IPS-15b (cell line): ENCODE measurements at regions not wholly inside any gene's neighbourhood (a gene's known extent, or its start where the extent isn't known, plus 50 kb on each side); places are given as distances from the start of the nearest gene placed in this dataset.
"Not testable (repeated sequence)": the region's sequence is repeated elsewhere in the genome, so short reads cannot be mapped to it uniquely, and the experiment has no call there.

ENCODE experiments used
- H3K27me3 ChIP-seq: one replicate; pipeline ENCODE4 v1.6.1; 2013; ENCODE audit warnings: low read length; ENCODE audit not compliant: control insufficient read depth, insufficient read depth
- H3K36me3 ChIP-seq: one replicate; pipeline ENCODE4 v1.6.1; 2013; ENCODE audit warnings: low read length; ENCODE audit not compliant: control insufficient read depth, insufficient read depth
- H3K4me1 ChIP-seq: one replicate; pipeline ENCODE4 v1.6.1; 2013; ENCODE audit warnings: mild to moderate bottlenecking, low read length; ENCODE audit not compliant: control insufficient read depth, insufficient read depth
- H3K4me3 ChIP-seq: one replicate; pipeline ENCODE4 v1.5.1; 2013; ENCODE audit warnings: low read depth, low read length
- H3K9ac ChIP-seq: one replicate; pipeline ENCODE4 v1.6.1; 2013; ENCODE audit warnings: low read depth, mild to moderate bottlenecking, low read length
- H3K9me3 ChIP-seq: one replicate; pipeline ENCODE4 v1.6.1; 2013; ENCODE audit warnings: mild to moderate bottlenecking, low read length; ENCODE audit not compliant: control insufficient read depth, insufficient read depth

DNA sequence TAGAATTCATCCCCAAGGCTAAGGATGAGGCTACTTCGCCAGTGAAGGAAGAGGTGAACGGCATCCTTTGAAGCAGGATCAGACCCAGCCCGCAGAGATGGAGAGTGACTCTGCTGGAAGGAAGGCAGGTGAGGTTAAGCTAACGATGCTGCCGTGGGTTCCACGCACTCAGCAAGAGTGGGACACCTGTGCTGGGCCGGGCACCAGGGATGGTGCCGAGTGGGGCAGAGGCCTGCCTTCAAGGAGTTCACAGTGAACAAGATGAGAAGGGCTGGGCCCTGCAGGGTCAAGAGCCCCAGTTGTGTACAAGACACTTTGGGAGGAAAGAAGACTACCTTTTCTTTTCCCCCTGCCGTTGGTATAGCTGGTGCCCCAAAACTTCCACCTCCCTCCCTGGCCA lies 606.6 kb downstream of the LIG4 start:
- H3K27me3 ChIP-seq: no peaks in the 10 kb centered on the region
- no peak overlapping the region for H3K4me3 ChIP-seq
- H3K36me3 ChIP-seq: no peaks in the 10 kb centered on the region
- no peak overlapping the region for H3K9ac ChIP-seq
- H3K9me3 ChIP-seq: no peaks in the 10 kb centered on the region
- no peaks in the 10 kb centered on the region for H3K4me1 ChIP-seq

DNA sequence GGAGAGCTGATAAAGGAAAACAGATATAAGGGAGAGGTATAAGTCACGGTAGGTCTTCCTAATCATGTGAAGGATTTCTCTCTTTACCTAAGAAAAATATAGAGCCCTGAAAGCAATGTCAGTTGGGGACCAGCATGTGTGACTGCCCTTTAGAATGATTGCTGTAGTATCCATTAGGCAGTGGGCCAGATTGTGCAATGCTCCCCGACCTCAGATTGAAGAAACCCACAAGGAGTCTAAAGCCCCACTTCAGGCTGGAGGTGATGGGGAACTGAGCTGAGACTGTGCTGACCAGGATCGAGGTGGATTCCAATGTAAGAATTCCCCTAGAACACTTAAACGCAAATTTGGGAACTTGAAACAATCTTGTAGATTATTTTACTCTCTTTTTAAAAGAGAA lies 614.4 kb downstream of the LIG4 start:
- no peaks in the 10 kb centered on the region for H3K36me3 ChIP-seq
- H3K9ac ChIP-seq: no peak overlapping the region
- H3K4me1 ChIP-seq: no peaks in the 10 kb centered on the region
- no peak overlapping the region for H3K4me3 ChIP-seq
- H3K27me3 ChIP-seq: no peaks in the 10 kb centered on the region
- no peaks in the 10 kb centered on the region for H3K9me3 ChIP-seq

DNA sequence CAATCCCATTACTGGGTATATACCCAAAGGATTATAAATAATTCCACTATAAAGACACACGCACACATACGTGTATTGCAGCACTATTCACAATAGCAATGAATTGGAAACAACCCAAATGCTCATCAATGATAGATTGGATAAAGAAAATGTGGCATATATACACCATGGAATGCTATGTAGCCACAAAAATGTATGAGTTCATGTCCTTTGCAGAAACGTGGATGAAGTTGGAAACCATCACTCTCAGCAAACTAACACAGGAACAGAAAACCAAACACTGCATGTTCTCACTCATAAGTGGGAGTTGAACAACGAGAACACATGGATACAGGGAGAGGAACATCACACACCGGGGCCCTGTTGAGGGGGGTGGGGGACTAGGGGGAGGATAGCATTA lies 619.0 kb downstream of the LIG4 start:
- H3K27me3 ChIP-seq, H3K9me3 ChIP-seq, H3K9ac ChIP-seq, H3K36me3 ChIP-seq, H3K4me1 ChIP-seq, H3K4me3 ChIP-seq: not testable (repeated sequence)

DNA sequence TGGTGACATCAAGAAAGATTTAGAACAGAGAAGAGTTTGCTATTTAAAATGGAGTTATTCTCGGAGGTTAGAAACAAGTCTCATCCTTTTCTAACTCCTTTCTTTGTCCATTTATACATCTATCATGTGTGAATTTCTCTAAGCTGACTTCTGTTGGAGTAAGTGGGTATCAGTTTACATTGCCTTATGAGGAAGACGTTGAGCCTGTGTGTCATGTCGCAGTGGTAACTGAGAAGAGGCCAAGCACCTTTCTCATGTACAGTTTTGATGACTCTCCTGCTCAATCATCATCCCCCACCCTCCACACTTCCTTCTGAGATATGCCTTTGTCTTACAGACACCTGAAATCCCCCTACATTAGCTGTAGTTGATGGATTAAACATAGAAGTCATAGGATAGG lies 624.8 kb downstream of the LIG4 start:
- no peaks in the 10 kb centered on the region for H3K4me1 ChIP-seq
- H3K27me3 ChIP-seq: peaks cover 2% of the 10 kb centered on the region
- no peaks in the 10 kb centered on the region for H3K9me3 ChIP-seq
- no peak overlapping the region for H3K4me3 ChIP-seq
- no peaks in the 10 kb centered on the region for H3K36me3 ChIP-seq
- H3K9ac ChIP-seq: no peak overlapping the region

DNA sequence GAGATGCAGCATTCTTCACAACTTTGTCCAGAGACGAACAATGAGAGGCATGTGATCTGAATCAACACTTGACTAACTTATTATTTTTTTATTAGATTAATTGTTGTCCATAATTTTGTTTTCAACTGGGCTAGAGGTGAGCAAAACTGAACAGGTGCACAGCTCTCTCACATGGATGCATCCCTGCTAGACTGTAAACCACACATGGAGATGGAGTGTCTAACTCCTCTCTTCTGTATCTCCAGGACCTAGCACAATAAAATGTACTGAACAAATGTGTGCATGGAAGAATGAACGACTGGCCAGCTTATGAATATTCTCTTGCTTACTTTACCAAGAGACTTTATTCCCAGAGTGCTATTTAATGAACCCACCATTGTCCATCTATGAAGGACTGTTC lies 627.7 kb downstream of the LIG4 start:
- no peaks in the 10 kb centered on the region for H3K9me3 ChIP-seq

DNA sequence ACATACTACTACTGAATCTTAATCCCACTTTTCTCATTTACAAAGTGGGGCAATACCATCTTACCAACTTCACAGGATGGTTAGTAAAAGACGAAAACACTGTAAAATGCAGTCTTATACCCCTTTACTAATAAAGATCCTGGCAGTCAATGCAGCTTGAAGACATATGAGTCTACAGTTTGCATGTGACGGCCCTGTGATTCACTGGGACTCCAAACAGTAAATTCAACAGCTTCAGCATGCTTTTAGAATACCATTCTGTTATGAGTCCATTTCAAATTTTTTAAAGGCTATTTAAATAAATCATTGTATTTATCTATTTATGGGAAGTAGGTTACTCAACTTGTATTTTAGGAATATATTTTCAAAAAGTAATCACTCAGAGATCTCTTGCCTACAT lies 629.1 kb downstream of the LIG4 start:
- Histone ChIP-seq H3K9ac (no peak overlapping the region), H3K36me3 (no peaks in the 10 kb centered on the region), H3K4me3 (no peak overlapping the region), H3K4me1 (no peaks in the 10 kb centered on the region), H3K9me3 (no peaks in the 10 kb centered on the region), H3K27me3 (peaks cover 36% of the 10 kb centered on the region)

More for the DNA sequence above, 627.7 kb downstream of the LIG4 start:
- Histone ChIP-seq H3K27me3 (peaks cover 21% of the 10 kb centered on the region), H3K36me3 (no peaks in the 10 kb centered on the region), H3K4me3 (no peak overlapping the region), H3K4me1 (no peaks in the 10 kb centered on the region), H3K9ac (no peak overlapping the region)

DNA sequence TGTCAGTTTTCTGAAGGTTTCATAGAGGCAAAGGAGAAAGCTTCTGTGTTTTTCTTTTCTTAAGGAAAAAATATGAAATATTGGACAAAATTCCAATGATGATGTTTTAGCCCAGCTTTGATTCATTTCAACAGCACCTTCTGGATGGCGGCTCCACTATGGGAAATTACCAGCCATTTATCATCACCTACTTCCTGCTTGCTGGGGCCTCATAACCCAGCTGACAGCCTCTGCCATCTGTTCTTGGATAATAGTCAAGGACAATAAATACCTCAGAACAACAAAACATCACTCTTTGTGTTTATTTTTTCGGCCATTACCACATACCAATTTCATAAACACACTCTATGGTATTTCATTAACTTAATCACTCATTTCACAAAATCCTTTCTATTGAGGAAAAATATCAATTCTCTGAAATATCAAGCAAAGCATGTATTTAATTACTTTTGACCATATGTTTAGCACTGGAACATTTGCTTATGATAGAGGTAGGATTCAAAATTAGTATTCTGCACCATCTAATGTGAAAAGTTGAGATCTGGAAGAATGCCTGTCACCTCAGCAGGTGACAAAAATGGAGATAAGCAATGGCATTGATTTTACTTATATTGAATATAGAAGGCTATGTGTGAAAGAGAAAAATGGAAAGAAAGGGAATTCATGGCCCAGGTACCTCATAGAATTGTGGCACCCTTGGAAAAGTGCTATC lies 629.7 kb downstream of the LIG4 start:
- Histone ChIP-seq H3K4me3 (no peak overlapping the region), H3K9ac (no peak overlapping the region), H3K4me1 (no peaks in the 10 kb centered on the region), H3K9me3 (no peaks in the 10 kb centered on the region), H3K36me3 (no peaks in the 10 kb centered on the region), H3K27me3 (peaks cover 41% of the 10 kb centered on the region)

DNA sequence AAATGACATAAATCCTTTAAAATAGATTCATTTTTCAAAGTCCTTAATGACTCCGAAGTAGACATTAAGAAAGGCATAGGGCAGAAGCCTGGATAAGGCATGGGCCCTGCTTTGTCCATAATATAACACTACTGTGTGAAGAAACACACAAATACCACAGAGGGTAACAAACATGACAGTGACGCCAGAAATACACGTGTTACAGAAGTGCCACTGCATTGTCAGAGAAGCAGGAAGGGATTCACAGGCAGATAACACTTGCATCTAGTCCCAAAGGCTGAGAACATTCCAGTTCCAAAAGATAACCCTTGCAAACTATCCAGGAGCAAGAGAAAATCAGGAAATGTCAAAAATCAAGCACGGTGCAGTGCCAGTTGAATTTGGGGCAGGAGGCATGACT lies 633.2 kb downstream of the LIG4 start:
- Histone ChIP-seq H3K36me3 (no peaks in the 10 kb centered on the region), H3K27me3 (peaks cover 55% of the 10 kb centered on the region), H3K4me3 (no peak overlapping the region), H3K9ac (no peak overlapping the region), H3K4me1 (no peaks in the 10 kb centered on the region), H3K9me3 (no peaks in the 10 kb centered on the region)

DNA sequence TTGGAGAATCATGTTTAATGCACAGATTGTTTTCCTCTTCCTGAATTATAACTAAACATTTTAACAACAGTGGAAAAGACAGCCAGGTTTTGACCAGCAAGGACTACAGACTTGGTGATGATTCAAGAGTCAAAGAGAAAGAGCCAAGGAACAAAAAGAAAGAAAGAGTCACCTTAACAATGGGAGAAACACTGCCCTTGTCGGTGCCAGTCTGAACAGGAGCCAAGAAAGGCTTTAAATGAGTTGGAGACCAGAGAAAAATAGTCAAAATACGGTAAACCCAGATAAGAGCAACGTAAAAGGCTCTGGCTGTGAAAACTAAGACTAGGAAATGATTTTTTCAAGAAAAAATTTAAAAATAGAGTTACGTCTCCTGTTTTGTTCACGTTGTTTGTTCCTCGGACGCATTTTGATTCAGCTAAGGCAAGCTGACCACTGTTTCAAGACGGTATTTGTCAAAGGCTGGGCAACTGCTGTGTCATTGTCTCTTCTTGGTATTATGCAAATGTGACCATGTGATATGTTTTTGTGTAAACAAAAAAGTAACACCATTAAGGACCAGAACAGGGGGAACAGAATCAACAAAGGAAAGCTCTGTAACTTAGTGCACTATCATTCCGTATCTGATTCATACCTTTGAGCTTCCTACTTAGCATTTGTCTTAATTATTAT lies 634.5 kb downstream of the LIG4 start:
- no peak overlapping the region for H3K4me3 ChIP-seq

DNA sequence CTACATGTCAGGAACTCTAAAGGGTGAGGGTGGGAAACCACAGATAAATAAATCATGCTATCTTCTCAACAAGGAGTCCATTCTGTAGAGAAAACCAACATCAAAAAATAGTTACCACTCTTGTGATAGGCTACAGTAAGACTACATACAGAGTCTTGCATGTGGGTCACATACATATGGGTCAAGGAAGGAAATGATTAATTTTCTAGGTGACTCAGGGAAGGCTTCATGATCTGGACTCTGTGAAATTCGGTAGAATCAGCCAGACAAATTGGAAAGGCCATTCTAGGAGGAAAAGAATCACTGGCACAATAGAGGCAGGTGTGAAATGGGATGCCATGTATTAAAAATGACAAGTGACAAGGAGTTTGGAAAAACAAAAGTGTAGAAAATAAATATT lies 638.9 kb downstream of the LIG4 start:
- H3K27me3 ChIP-seq: peaks cover 26% of the 10 kb centered on the region
- H3K4me3 ChIP-seq: no peak overlapping the region
- peaks cover 23% of the 10 kb centered on the region for H3K4me1 ChIP-seq
- H3K9me3 ChIP-seq: no peaks in the 10 kb centered on the region
- no peak overlapping the region for H3K9ac ChIP-seq
- no peaks in the 10 kb centered on the region for H3K36me3 ChIP-seq

More for the DNA sequence above, 634.5 kb downstream of the LIG4 start:
- H3K27me3 ChIP-seq: peaks cover 58% of the 10 kb centered on the region
- H3K36me3 ChIP-seq: no peaks in the 10 kb centered on the region
- peaks cover 7% of the 10 kb centered on the region for H3K4me1 ChIP-seq
- H3K9me3 ChIP-seq: no peaks in the 10 kb centered on the region
- H3K9ac ChIP-seq: no peak overlapping the region

DNA sequence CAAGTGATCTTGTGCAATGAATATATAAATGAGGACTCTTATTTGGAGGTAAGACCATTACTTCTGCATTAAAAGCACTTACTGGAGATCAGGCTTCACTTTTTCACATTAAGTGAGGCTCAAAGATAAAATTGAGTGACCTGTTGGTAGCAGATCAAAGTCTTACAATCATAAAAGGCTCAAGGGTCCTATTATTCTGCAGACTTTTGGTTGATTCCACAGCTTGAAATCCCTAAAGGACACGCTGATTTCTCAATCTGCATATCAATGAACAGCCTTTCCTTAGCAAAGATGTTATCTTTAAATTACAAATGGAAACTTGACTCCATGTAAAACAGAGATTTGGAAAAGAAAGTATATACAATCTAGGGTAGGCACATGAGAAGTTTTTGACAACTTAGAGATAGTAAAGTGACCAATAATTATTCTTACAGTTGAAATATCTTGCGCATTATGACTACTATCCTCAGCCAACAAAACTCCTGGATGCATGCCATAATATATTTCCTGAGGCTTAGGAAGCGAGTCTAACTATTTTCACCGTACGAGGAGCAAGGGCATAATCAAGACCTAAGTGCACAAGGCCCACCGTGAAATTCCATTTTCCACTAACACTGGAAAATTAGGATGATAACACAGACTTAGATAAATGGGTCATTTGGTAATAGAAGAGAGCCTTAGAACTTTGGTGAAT lies 640.7 kb downstream of the LIG4 start:
- Histone ChIP-seq H3K36me3 (no peaks in the 10 kb centered on the region), H3K27me3 (peaks cover 13% of the 10 kb centered on the region), H3K9me3 (no peaks in the 10 kb centered on the region), H3K4me1 (peaks cover 23% of the 10 kb centered on the region), H3K4me3 (no peak overlapping the region), H3K9ac (no peak overlapping the region)

DNA sequence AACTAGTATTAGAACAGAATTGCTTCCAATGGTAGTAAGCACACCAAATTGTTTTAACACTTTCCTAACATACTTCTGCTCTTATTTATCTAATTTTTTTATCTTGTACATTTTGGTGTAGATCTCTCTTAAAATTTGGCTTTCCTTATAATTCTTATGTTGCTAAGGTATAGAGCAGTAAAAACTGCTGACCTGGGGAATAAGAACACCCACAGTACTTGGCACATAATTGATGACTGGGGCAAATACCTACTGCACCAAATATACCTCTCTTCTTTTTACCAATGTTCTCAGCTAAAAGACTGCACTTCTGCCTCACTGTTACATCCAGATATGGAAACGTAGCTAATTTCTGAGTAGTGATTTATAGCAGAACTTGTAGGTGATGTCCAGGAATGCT lies 642.2 kb downstream of the LIG4 start:
- no peaks in the 10 kb centered on the region for H3K36me3 ChIP-seq
- H3K27me3 ChIP-seq: peaks cover 10% of the 10 kb centered on the region
- H3K4me1 ChIP-seq: peaks cover 23% of the 10 kb centered on the region
- H3K9me3 ChIP-seq: no peaks in the 10 kb centered on the region
- H3K9ac ChIP-seq: no peak overlapping the region
- no peak overlapping the region for H3K4me3 ChIP-seq
